ENCODE measurements at regions not wholly inside any gene's neighbourhood (a gene's known extent, or its start where the extent isn't known, plus 50 kb on each side); places are given as distances from the start of the nearest gene placed in this dataset.

- TF ChIP-seq CTCF (IDR thresholded peaks at IDR 0.05; ENCODE audit: low read length) (no peak), EZH2phosphoT487 (IDR thresholded peaks at IDR 0.05; ENCODE audit: low read length) (no peak)
These were observed 82.0 kb upstream of the NEDD4L start for GRCh38 chr18:57961876-57962505.
